GM18519 (cell line): ENCODE measurements at regions not wholly inside any gene's neighbourhood (a gene's known extent, or its start where the extent isn't known, plus 50 kb on each side); places are given as distances from the start of the nearest gene placed in this dataset.

ENCODE experiments used
- ATAC-seq: cut with Tn5 transposase; IDR thresholded peaks from one replicate; pipeline ENCODE4 v1.9.1; 2021; ENCODE audit warnings: mild to moderate bottlenecking, moderate library complexity; ENCODE audit not compliant: unreplicated experiment, low FRiP score

- ATAC-seq = no peak
These were observed 223.2 kb upstream of the FAR2 start for GRCh38 chr12:28925719-28926376.

- ATAC-seq = no peak
These were observed 218.4 kb upstream of the FAR2 start for GRCh38 chr12:28930704-28931103.

- ATAC-seq = no peak
These were observed 215.9 kb upstream of the FAR2 start for GRCh38 chr12:28933176-28933575.

- no peak for ATAC-seq
These were observed 215.1 kb upstream of the FAR2 start for GRCh38 chr12:28933864-28934527.

- ATAC-seq = no peak
These were observed 212.9 kb upstream of the FAR2 start for GRCh38 chr12:28936221-28936620.

GRCh38 chr12:28936711-28937110 is 212.4 kb upstream of the FAR2 start:
- ATAC-seq = no peak

GRCh38 chr12:28937196-28937595 is 211.9 kb upstream of the FAR2 start:
- no peak for ATAC-seq

GRCh38 chr12:28938056-28938455 is 211.0 kb upstream of the FAR2 start:
- no peak for ATAC-seq

- no peak for ATAC-seq
These were observed 210.4 kb upstream of the FAR2 start for GRCh38 chr12:28938581-28939235.

GRCh38 chr12:28939427-28939826 is 209.7 kb upstream of the FAR2 start:
- ATAC-seq = no peak

GRCh38 chr12:28941248-28941647 is 207.8 kb upstream of the FAR2 start:
- ATAC-seq = no peak

GRCh38 chr12:28946361-28946760 is 202.7 kb upstream of the FAR2 start:
- ATAC-seq = no peak

- ATAC-seq = no peak
These were observed 200.4 kb upstream of the FAR2 start for GRCh38 chr12:28948685-28949084.

GRCh38 chr12:28949184-28949583 is 199.9 kb upstream of the FAR2 start:
- no peak for ATAC-seq

- ATAC-seq = no peak
These were observed 199.0 kb upstream of the FAR2 start for GRCh38 chr12:28950049-28950448.

- ATAC-seq = no peak
These were observed 197.1 kb upstream of the FAR2 start for GRCh38 chr12:28951935-28952334.

- no peak for ATAC-seq
These were observed 194.7 kb upstream of the FAR2 start for GRCh38 chr12:28954333-28954732.

GRCh38 chr12:28955491-28955890 is 193.6 kb upstream of the FAR2 start:
- no peak for ATAC-seq

GRCh38 chr12:28955931-28956330 is 193.1 kb upstream of the FAR2 start:
- ATAC-seq = no peak

- no peak for ATAC-seq
These were observed 190.4 kb upstream of the FAR2 start for GRCh38 chr12:28958553-28959195.

- no peak for ATAC-seq
These were observed 187.1 kb upstream of the FAR2 start for GRCh38 chr12:28961948-28962384.
